OCI-LY7 (cell line): ENCODE measurements at regions not wholly inside any gene's neighbourhood (a gene's known extent, or its start where the extent isn't known, plus 50 kb on each side); places are given as distances from the start of the nearest gene placed in this dataset.

Experiments
- CTCF ChIP-seq: fragments of 200-600 bp; sonication (generic); conservative IDR thresholded peaks from 2 replicates; pipeline ENCODE4 v1.5.1; 2014; ENCODE audit warnings: mild to moderate bottlenecking, antibody characterized with exemption, low read length, moderate library complexity, mixed read lengths
- EZH2phosphoT487 ChIP-seq: fragments of 200-600 bp; sonication (generic); IDR thresholded peaks from 2 replicates; pipeline ENCODE4 v1.6.1; 2018; ENCODE audit warnings: low read depth, borderline replicate concordance, mild to moderate bottlenecking, mixed run types, antibody characterized with exemption, low read length, moderate library complexity, mixed read lengths

- no peak for TF ChIP-seq CTCF
- TF ChIP-seq EZH2phosphoT487: no peak
Observed at GRCh38 chr2:51218047-51218446, 186.1 kb upstream of the NRXN1 start.
